MM.1S (cell line): ENCODE measurements at regions not wholly inside any gene's neighbourhood (a gene's known extent, or its start where the extent isn't known, plus 50 kb on each side); places are given as distances from the start of the nearest gene placed in this dataset.

ENCODE experiments used
- EZH2phosphoT487 ChIP-seq: fragments of 300-600 bp; sonication (generic); IDR thresholded peaks from 2 replicates; pipeline ENCODE4 v1.6.1; 2018; ENCODE audit warnings: antibody characterized with exemption, low read length
- TF ChIP-seq, protein P1 (sequence below): fragments of 300-600 bp; sonication (generic); IDR thresholded peaks from 2 replicates; pipeline ENCODE4 v1.5.1; 2016; ENCODE audit warnings: antibody characterized with exemption, low read length, mixed read lengths

DNA sequence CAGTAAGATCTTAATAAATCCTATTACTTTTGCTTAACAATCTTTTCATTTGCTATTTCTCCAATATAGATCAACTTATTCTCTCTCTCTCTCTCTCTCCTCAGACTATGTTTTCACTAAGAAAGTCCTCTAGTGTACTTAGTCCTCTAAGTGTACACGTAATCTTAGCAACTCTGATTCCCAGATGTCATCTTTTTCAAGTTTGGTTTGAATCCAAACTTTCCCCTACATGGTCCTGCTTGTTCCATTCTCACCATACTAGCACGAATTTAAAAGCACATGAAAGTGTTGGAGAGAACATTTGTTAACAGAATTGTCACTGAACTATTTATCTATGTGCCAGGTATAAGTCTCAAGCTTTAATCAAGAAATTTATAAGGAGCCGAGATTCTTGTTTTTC lies 202.9 kb downstream of the SPRY2 start:
- no peak for TF ChIP-seq EZH2phosphoT487
- TF ChIP-seq, protein P1, sequence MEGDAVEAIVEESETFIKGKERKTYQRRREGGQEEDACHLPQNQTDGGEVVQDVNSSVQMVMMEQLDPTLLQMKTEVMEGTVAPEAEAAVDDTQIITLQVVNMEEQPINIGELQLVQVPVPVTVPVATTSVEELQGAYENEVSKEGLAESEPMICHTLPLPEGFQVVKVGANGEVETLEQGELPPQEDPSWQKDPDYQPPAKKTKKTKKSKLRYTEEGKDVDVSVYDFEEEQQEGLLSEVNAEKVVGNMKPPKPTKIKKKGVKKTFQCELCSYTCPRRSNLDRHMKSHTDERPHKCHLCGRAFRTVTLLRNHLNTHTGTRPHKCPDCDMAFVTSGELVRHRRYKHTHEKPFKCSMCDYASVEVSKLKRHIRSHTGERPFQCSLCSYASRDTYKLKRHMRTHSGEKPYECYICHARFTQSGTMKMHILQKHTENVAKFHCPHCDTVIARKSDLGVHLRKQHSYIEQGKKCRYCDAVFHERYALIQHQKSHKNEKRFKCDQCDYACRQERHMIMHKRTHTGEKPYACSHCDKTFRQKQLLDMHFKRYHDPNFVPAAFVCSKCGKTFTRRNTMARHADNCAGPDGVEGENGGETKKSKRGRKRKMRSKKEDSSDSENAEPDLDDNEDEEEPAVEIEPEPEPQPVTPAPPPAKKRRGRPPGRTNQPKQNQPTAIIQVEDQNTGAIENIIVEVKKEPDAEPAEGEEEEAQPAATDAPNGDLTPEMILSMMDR: no peak
